ENCODE measurements at regions not wholly inside any gene's neighbourhood (a gene's known extent, or its start where the extent isn't known, plus 50 kb on each side); places are given as distances from the start of the nearest gene placed in this dataset.

GRCh38 chr1:79667848-79668696, 661.5 kb upstream of the ADGRL4 start:
- no peak overlapping the region for H3K4me2 ChIP-seq (ENCODE audit: low read length)
- H3F3A ChIP-seq (ENCODE audit: insufficient read depth, low read length): no peaks in the 10 kb centered on the region
- TF ChIP-seq EZH2 (IDR thresholded peaks at IDR 0.05; ENCODE audit: borderline replicate concordance, low read length) (no peak), CTCF (IDR thresholded peaks at IDR 0.05; ENCODE audit: low read length) (no peak)
- peak overlapping the region; percentile 26 for H3K27ac ChIP-seq (ENCODE audit: low read depth, low read length, poor library complexity, severe bottlenecking)
- H3K4me1 ChIP-seq (ENCODE audit: insufficient read depth, low read length, severe bottlenecking): peaks cover 12% of the 10 kb centered on the region
- H4K20me1 ChIP-seq (ENCODE audit: insufficient read depth, low read length): no peaks in the 10 kb centered on the region
- no peaks in the 10 kb centered on the region for H3K79me2 ChIP-seq (ENCODE audit: insufficient read depth, low read length)
- H3K36me3 ChIP-seq (ENCODE audit: insufficient read depth, low read length): no peaks in the 10 kb centered on the region
- no peak overlapping the region for H3K4me3 ChIP-seq (ENCODE audit: low read depth, low read length, poor library complexity, severe bottlenecking)
- peak overlapping the region; percentile 86 for H2AFZ ChIP-seq (ENCODE audit: low read length)
- no peaks in the 10 kb centered on the region for H3K9me3 ChIP-seq (ENCODE audit: low read length)
- H3K9ac ChIP-seq (ENCODE audit: low read length): no peak overlapping the region; the same call in 1 of the 2 replicates
- no peaks in the 10 kb centered on the region for H3K27me3 ChIP-seq (ENCODE audit: insufficient read depth, low read length)
- H3K9me2 ChIP-seq (ENCODE audit: low read depth, low read length): no peaks in the 10 kb centered on the region

GRCh38 chr1:79667166-79667565, 660.6 kb upstream of the ADGRL4 start:
- no peaks in the 10 kb centered on the region for H3K9me2 ChIP-seq (ENCODE audit: low read depth, low read length)
- no peak overlapping the region for H3K27ac ChIP-seq (ENCODE audit: low read depth, low read length, poor library complexity, severe bottlenecking)
- peaks cover 12% of the 10 kb centered on the region for H3K4me1 ChIP-seq (ENCODE audit: insufficient read depth, low read length, severe bottlenecking)
- H3F3A ChIP-seq (ENCODE audit: insufficient read depth, low read length): no peaks in the 10 kb centered on the region
- H3K4me3 ChIP-seq (ENCODE audit: low read depth, low read length, poor library complexity, severe bottlenecking): no peak overlapping the region
- H3K9me3 ChIP-seq (ENCODE audit: low read length): no peaks in the 10 kb centered on the region
- TF ChIP-seq CTCF (IDR thresholded peaks at IDR 0.05; ENCODE audit: low read length): no peak
- TF ChIP-seq EZH2 (IDR thresholded peaks at IDR 0.05; ENCODE audit: borderline replicate concordance, low read length): no peak
- no peaks in the 10 kb centered on the region for H3K27me3 ChIP-seq (ENCODE audit: insufficient read depth, low read length)
- H3K36me3 ChIP-seq (ENCODE audit: insufficient read depth, low read length): no peaks in the 10 kb centered on the region
- no peaks in the 10 kb centered on the region for H3K79me2 ChIP-seq (ENCODE audit: insufficient read depth, low read length)
- H2AFZ ChIP-seq (ENCODE audit: low read length): peak overlapping the region; percentile 86; the same call in 1 of the 2 replicates
- H3K9ac ChIP-seq (ENCODE audit: low read length): no peak overlapping the region
- H4K20me1 ChIP-seq (ENCODE audit: insufficient read depth, low read length): no peaks in the 10 kb centered on the region
- H3K4me2 ChIP-seq (ENCODE audit: low read length): no peak overlapping the region

GRCh38 chr1:79663916-79664315, 657.4 kb upstream of the ADGRL4 start:
- no peaks in the 10 kb centered on the region for H3F3A ChIP-seq (ENCODE audit: insufficient read depth, low read length)
- TF ChIP-seq EZH2 (IDR thresholded peaks at IDR 0.05; ENCODE audit: borderline replicate concordance, low read length) (no peak), CTCF (IDR thresholded peaks at IDR 0.05; ENCODE audit: low read length) (no peak)
- H3K9me2 ChIP-seq (ENCODE audit: low read depth, low read length): no peaks in the 10 kb centered on the region
- no peaks in the 10 kb centered on the region for H3K27me3 ChIP-seq (ENCODE audit: insufficient read depth, low read length)
- no peak overlapping the region for H3K27ac ChIP-seq (ENCODE audit: low read depth, low read length, poor library complexity, severe bottlenecking)
- H4K20me1 ChIP-seq (ENCODE audit: insufficient read depth, low read length): no peaks in the 10 kb centered on the region
- no peak overlapping the region for H3K4me2 ChIP-seq (ENCODE audit: low read length)
- no peak overlapping the region for H3K9ac ChIP-seq (ENCODE audit: low read length)
- H2AFZ ChIP-seq (ENCODE audit: low read length): no peak overlapping the region
- no peaks in the 10 kb centered on the region for H3K79me2 ChIP-seq (ENCODE audit: insufficient read depth, low read length)
- H3K9me3 ChIP-seq (ENCODE audit: low read length): no peaks in the 10 kb centered on the region
- peaks cover 12% of the 10 kb centered on the region for H3K4me1 ChIP-seq (ENCODE audit: insufficient read depth, low read length, severe bottlenecking)
- H3K4me3 ChIP-seq (ENCODE audit: low read depth, low read length, poor library complexity, severe bottlenecking): no peak overlapping the region
- no peaks in the 10 kb centered on the region for H3K36me3 ChIP-seq (ENCODE audit: insufficient read depth, low read length)
